K562 (cell line): ENCODE measurements at regions not wholly inside any gene's neighbourhood (a gene's known extent, or its start where the extent isn't known, plus 50 kb on each side); places are given as distances from the start of the nearest gene placed in this dataset.

Experiments
- ATAC-seq: fragments of 200-7000 bp; cut with Tn5 transposase; 3 replicates; pipeline ENCODE4 v1.9.1; 2020; ENCODE audit warnings: moderate library complexity
- BruUV-seq: library from RNA; stranded (reverse); fragments of 400-500 nt; replicated peaks from 2 replicates; lab custom pipeline; 2021; lab: Mats Ljungman, UMichigan
- CTCF ChIA-PET: fragments of 300-600 bp; formaldehyde crosslinking; extraction: SDS; loops from one replicate; lab custom pipeline; 2021; ENCODE audit warnings: low intra/inter-chr PET ratio; lab: Yijun Ruan, JAX
- POLR2A ChIA-PET: fragments of 300-600, 350-650 bp; sonication (Branson Sonifier 250); formaldehyde crosslinking; extraction: SDS; loops from one replicate; lab custom pipeline; 2021; ENCODE audit warnings: antibody characterized with exemption, inconsistent platforms; lab: Yijun Ruan, JAX
- DNase-seq, 4 experiments: peaks; one replicate each; pipeline versions ENCODE4 v3.0.0 to v3.0.0-alpha.2; 2011 to 2018; ENCODE audit warnings: low spot score in 3 of 4, mixed read lengths in 3 of 4; ENCODE audit errors: extremely low read depth in 1 of 4
- FAIRE-seq: peaks from 2 replicates; lab custom pipeline; 2011; peaks lifted over from hg19 to GRCh38; lab: Jason Lieb, UNC
- H2AFZ ChIP-seq: 2 replicates; pipeline ENCODE4 v1.6.0; 2011; ENCODE audit warnings: low read depth, low read length, control low read depth, inconsistent platforms
- H3K27ac ChIP-seq: fragments of 200-600 bp; 3 replicates; pipeline ENCODE4 v1.8.0; 2011; ENCODE audit warnings: low read depth, mild to moderate bottlenecking, control low read depth, inconsistent platforms, low read length, moderate library complexity, mixed read lengths; ENCODE audit errors: extremely low read depth
- H3K27me3 ChIP-seq, 2 experiments: fragments of 300-600 bp in 1 of 2; 2 replicates in 1 of 2; 3 replicates in 1 of 2; pipeline versions ENCODE4 v1.6.0 to v1.8.0; 2011; ENCODE audit warnings: inconsistent platforms in 2 of 2, low read length in 2 of 2, mild to moderate bottlenecking in 1 of 2, mixed read lengths in 1 of 2, moderate library complexity in 1 of 2; ENCODE audit not compliant: control insufficient read depth in 2 of 2, insufficient read depth in 2 of 2
- H3K36me3 ChIP-seq: fragments of 300-600 bp; 3 replicates; pipeline ENCODE4 v1.8.0; 2011; ENCODE audit warnings: mild to moderate bottlenecking, low read length, inconsistent platforms; ENCODE audit not compliant: control insufficient read depth, insufficient read depth
- H3K4me1 ChIP-seq, 2 experiments: fragments of 200-600 bp in 1 of 2; replicated peaks in 1 of 2; 2 replicates in 1 of 2; 3 replicates in 1 of 2; pipeline versions ENCODE4 v1.5.1 to v1.8.0; 2011; ENCODE audit warnings: inconsistent platforms in 2 of 2, low read length in 2 of 2, mild to moderate bottlenecking in 1 of 2, mixed read lengths in 1 of 2, moderate library complexity in 1 of 2; ENCODE audit not compliant: control insufficient read depth in 2 of 2, insufficient read depth in 2 of 2
- H3K4me2 ChIP-seq: 2 replicates; pipeline ENCODE4 v1.6.1; 2011; ENCODE audit warnings: low read length, control low read depth, inconsistent platforms, mixed read lengths; ENCODE audit not compliant: insufficient read depth
- H3K4me3 ChIP-seq: fragments of 200-600 bp; sonication (generic), shearing (Covaris generic); 2 replicates; pipeline ENCODE4 v1.5.1; 2016; ENCODE audit warnings: control low read depth, inconsistent platforms
- H3K79me2 ChIP-seq: fragments of 200-600 bp; 3 replicates; pipeline ENCODE4 v1.8.0; 2011; ENCODE audit warnings: low read length, inconsistent platforms; ENCODE audit not compliant: control insufficient read depth, insufficient read depth
- H3K9ac ChIP-seq, 2 experiments: 2 replicates each; pipeline versions ENCODE4 v1.6.0 to v1.6.1; 2011; ENCODE audit warnings: low read depth in 2 of 2, low read length in 2 of 2, control low read depth in 1 of 2, inconsistent platforms in 1 of 2, mild to moderate bottlenecking in 1 of 2, mixed read lengths in 1 of 2; ENCODE audit not compliant: insufficient read depth in 1 of 2
- H3K9me1 ChIP-seq: one replicate; pipeline ENCODE4 v1.6.0; 2011; ENCODE audit warnings: inconsistent platforms, mild to moderate bottlenecking, low read length, moderate library complexity; ENCODE audit not compliant: control insufficient read depth, insufficient read depth
- H3K9me3 ChIP-seq: replicated peaks from 2 replicates; pipeline ENCODE4 v1.5.1; 2011; ENCODE audit warnings: low read depth, low read length, inconsistent platforms; ENCODE audit not compliant: control insufficient read depth, insufficient read depth
- H4K20me1 ChIP-seq: replicated peaks from 2 replicates; pipeline ENCODE4 v1.6.1; 2011; ENCODE audit warnings: low read length, inconsistent platforms, mixed read lengths; ENCODE audit not compliant: control insufficient read depth, insufficient read depth
- ATF1 ChIP-seq, 2 experiments: fragments of 450-650 bp in 1 of 2; IDR thresholded peaks; 2 replicates each; pipeline ENCODE4 v1.6.1; 2016; ENCODE audit warnings: missing compliant biosample characterization in 1 of 2, missing genetic modification characterization in 1 of 2
- CCNT2 ChIP-seq: IDR thresholded peaks from 2 replicates; pipeline ENCODE4 v1.6.1; 2011; ENCODE audit warnings: borderline replicate concordance, low read depth, mild to moderate bottlenecking, moderate library complexity, mixed read lengths, low read length; ENCODE audit not compliant: insufficient read length; ENCODE audit errors: extremely low read depth
- HES1 ChIP-seq: fragments of 450-650 bp; IDR thresholded peaks from 2 replicates; pipeline ENCODE4 v1.6.1; 2016; ENCODE audit warnings: low read depth, mild to moderate bottlenecking, moderate library complexity
- KDM2B ChIP-seq: fragments of 250-450 bp; sonication (Bioruptor Pico); IDR thresholded peaks from 2 replicates; pipeline ENCODE4 v1.8.0; 2021; ENCODE audit warnings: mild to moderate bottlenecking, moderate library complexity
- L3MBTL2 ChIP-seq: fragments of 450-650 bp; IDR thresholded peaks from 2 replicates; pipeline ENCODE4 v1.6.1; 2016; ENCODE audit warnings: mild to moderate bottlenecking, moderate library complexity
- MCM5 ChIP-seq: fragments of 450-650 bp; IDR thresholded peaks from 2 replicates; pipeline ENCODE4 v1.6.1; 2016; ENCODE audit warnings: low read depth
- NCOA2 ChIP-seq, 2 experiments: fragments of 450-650 bp; IDR thresholded peaks; 2 replicates each; pipeline ENCODE4 v1.6.1; 2018; ENCODE audit warnings: mild to moderate bottlenecking in 2 of 2, moderate library complexity in 1 of 2; ENCODE audit not compliant: partially characterized antibody in 2 of 2
- POLR2AphosphoS2 ChIP-seq: IDR thresholded peaks from 2 replicates; pipeline ENCODE4 v1.6.1; 2012; ENCODE audit warnings: low read length, improper control_type of control experiment
- RFX1 ChIP-seq: fragments of 450-650 bp; IDR thresholded peaks from 2 replicates; pipeline ENCODE4 v1.6.1; 2016; ENCODE audit warnings: mild to moderate bottlenecking, moderate library complexity
- SAFB ChIP-seq: fragments of 200-400 bp; formaldehyde crosslinking; IDR thresholded peaks from 2 replicates; pipeline ENCODE4 v1.6.1; 2017; ENCODE audit warnings: low read depth, low read length, borderline replicate concordance
- SIRT6 ChIP-seq: IDR thresholded peaks from one replicate; pipeline ENCODE4 v1.6.1; 2012; ENCODE audit warnings: low read depth, mild to moderate bottlenecking, control low read depth, inconsistent platforms, low read length, moderate library complexity
- TARDBP ChIP-seq: fragments of 450-650 bp; IDR thresholded peaks from 2 replicates; pipeline ENCODE4 v1.6.1; 2016
- TEAD2 ChIP-seq: fragments of 450-650 bp; IDR thresholded peaks from 2 replicates; pipeline ENCODE4 v1.6.1; 2016; ENCODE audit warnings: missing genetic modification characterization, control low read depth, missing compliant biosample characterization
- ZNF76 ChIP-seq: fragments of 250-450 bp; sonication (Bioruptor Pico); IDR thresholded peaks from 2 replicates; pipeline ENCODE4 v1.4.0; 2020; ENCODE audit warnings: mild to moderate bottlenecking, moderate library complexity, borderline replicate concordance
- ZSCAN32 ChIP-seq: fragments of 450-650 bp; formaldehyde crosslinking; IDR thresholded peaks from 2 replicates; pipeline ENCODE4 v1.4.0; 2020; ENCODE audit warnings: mild to moderate bottlenecking, moderate library complexity
- WGBS: fragments of 100-300 bp; shearing (Covaris generic); methylation state at CpG from one replicate; pipeline ENCODE4 v1.1.6; 2016; ENCODE audit warnings: low coverage, mixed read lengths; ENCODE audit not compliant: insufficient coverage; ENCODE audit errors: missing lambda C conversion rate; 5-methylcytosine and 5-hydroxymethylcytosine counted together
- in situ Hi-C: fragments of 300-500 bp; cut with MboI; formaldehyde crosslinking; loops from 4 replicates; pipeline ENCODE4 v1.15.0; 2018; ENCODE audit warnings: inconsistent platforms, mixed read lengths
- intact Hi-C: fragments of 100-400 bp; cut with micrococcal nuclease; formaldehyde crosslinking; loops from 2 replicates; pipeline ENCODE4 v1.14.2; 2022
- TF ChIP-seq, protein P1 (sequence below): IDR thresholded peaks from 2 replicates; pipeline ENCODE4 v1.6.1; 2011; ENCODE audit warnings: borderline replicate concordance, low read depth, mild to moderate bottlenecking, moderate library complexity, low read length; ENCODE audit not compliant: insufficient read depth, poor library complexity, severe bottlenecking
- TF ChIP-seq, protein P2 (sequence below): fragments of 250-450 bp; sonication (Bioruptor Pico); IDR thresholded peaks from 2 replicates; pipeline ENCODE4 v1.4.0; 2020

DNA sequence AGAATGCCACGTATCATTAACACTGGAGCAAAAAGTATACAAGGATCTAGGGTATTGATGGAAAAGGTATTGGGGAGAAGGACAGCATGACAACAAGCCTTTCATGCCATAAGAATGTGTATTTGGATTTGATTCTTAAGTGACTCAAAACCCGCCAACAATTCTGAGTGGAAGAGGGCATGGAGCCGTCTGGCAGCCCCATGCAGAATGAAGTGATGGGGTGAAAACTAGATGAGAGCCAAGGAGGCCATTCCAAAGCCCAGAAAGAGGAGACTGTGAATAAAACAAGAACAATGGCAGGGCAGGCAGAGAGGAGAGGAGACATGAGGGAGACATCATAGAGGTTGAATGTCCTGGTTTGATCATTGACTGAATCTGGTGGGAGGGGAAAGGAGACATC lies 272.3 kb upstream of the WWC1 start (continued):
- TF ChIP-seq NCOA2 (IDR thresholded peaks at IDR 0.05; ENCODE audit: partially characterized antibody in 2 of 2) (no peak), TEAD2 (tag) (no peak)

- ATAC-seq (no peak), DNase-seq (no peak), FAIRE-seq (no peak)
- H3K36me3 ChIP-seq: no peaks in the 10 kb centered on the region
- ChIA-PET CTCF (no interaction called here), POLR2A (no interaction called here)
- H3K27ac ChIP-seq: no peak overlapping the region
- intact Hi-C loops (no loop called here), in situ Hi-C loops (no loop called here)
- H3K4me3 ChIP-seq: no peak overlapping the region
- no peak overlapping the region for H3K9ac ChIP-seq
- no peak overlapping the region for H2AFZ ChIP-seq
- no peaks in the 10 kb centered on the region for H3K9me1 ChIP-seq
- no peaks in the 10 kb centered on the region for H3K79me2 ChIP-seq
- WGBS: under 1% methylated on average over 11 of the region's 11 CpGs
- peaks cover 0 to 9% of the 10 kb centered on the region in 2 experiments; a peak in 1 of 5 replicates for H3K27me3 ChIP-seq
- no peaks in the 10 kb centered on the region for H3K4me1 ChIP-seq
- no TSS peak for BruUV-seq
- H4K20me1 ChIP-seq: no peaks in the 10 kb centered on the region
- no peak overlapping the region for H3K4me2 ChIP-seq
- H3K9me3 ChIP-seq: no peaks in the 10 kb centered on the region
- TF ChIP-seq KDM2B (CRISPR knock-in tag): no peak
- no peak for TF ChIP-seq L3MBTL2
- no peak for TF ChIP-seq ZSCAN32
- no peak for TF ChIP-seq CCNT2
- no peak for TF ChIP-seq RFX1
- no peak for TF ChIP-seq ZNF76
- TF ChIP-seq HES1: no peak
- no peak for TF ChIP-seq SAFB
- TF ChIP-seq ATF1 (CRISPR knock-in tag; IDR thresholded peaks at IDR 0.05): no peak
- no peak for TF ChIP-seq ATF1 (tag; IDR thresholded peaks at IDR 0.05)
- TF ChIP-seq SIRT6: no peak
- no peak for TF ChIP-seq MCM5
- TF ChIP-seq, protein P1, sequence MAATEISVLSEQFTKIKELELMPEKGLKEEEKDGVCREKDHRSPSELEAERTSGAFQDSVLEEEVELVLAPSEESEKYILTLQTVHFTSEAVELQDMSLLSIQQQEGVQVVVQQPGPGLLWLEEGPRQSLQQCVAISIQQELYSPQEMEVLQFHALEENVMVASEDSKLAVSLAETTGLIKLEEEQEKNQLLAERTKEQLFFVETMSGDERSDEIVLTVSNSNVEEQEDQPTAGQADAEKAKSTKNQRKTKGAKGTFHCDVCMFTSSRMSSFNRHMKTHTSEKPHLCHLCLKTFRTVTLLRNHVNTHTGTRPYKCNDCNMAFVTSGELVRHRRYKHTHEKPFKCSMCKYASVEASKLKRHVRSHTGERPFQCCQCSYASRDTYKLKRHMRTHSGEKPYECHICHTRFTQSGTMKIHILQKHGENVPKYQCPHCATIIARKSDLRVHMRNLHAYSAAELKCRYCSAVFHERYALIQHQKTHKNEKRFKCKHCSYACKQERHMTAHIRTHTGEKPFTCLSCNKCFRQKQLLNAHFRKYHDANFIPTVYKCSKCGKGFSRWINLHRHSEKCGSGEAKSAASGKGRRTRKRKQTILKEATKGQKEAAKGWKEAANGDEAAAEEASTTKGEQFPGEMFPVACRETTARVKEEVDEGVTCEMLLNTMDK: no peak
- TF ChIP-seq, protein P2, sequence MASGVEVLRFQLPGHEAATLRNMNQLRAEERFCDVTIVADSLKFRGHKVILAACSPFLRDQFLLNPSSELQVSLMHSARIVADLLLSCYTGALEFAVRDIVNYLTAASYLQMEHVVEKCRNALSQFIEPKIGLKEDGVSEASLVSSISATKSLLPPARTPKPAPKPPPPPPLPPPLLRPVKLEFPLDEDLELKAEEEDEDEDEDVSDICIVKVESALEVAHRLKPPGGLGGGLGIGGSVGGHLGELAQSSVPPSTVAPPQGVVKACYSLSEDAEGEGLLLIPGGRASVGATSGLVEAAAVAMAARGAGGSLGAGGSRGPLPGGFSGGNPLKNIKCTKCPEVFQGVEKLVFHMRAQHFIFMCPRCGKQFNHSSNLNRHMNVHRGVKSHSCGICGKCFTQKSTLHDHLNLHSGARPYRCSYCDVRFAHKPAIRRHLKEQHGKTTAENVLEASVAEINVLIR (CRISPR knock-in tag): no peak
- TF ChIP-seq TARDBP: no peak
- no peak for TF ChIP-seq POLR2AphosphoS2
These were observed 270.7 kb upstream of the WWC1 start for GRCh38 chr5:168020542-168021294.
